Astrocyte (in vitro differentiated cells and primary cell): ENCODE measurements at regions not wholly inside any gene's neighbourhood (a gene's known extent, or its start where the extent isn't known, plus 50 kb on each side); places are given as distances from the start of the nearest gene placed in this dataset. TPM values are rescaled to one million over a fixed set of nuclear protein-coding genes. Genes with fewer than 3 reads are reported as not detected.

ENCODE experiments used
- DNase-seq: peaks from one replicate; pipeline ENCODE4 v3.0.0-alpha.2; 2010; ENCODE audit warnings: low read depth
- FAIRE-seq: peaks from 2 replicates; lab custom pipeline; 2011; peaks lifted over from hg19 to GRCh38; lab: Jason Lieb, UNC
- H2AFZ ChIP-seq: 2 replicates; pipeline ENCODE4 v1.6.0; 2012; ENCODE audit warnings: low read depth, low read length, inconsistent platforms
- H3K27ac ChIP-seq: 2 replicates; pipeline ENCODE4 v1.5.1; 2011; ENCODE audit warnings: low read depth, low read length, inconsistent platforms
- H3K27me3 ChIP-seq: 2 replicates; pipeline ENCODE4 v1.6.0; 2011; ENCODE audit warnings: low read length, inconsistent platforms; ENCODE audit not compliant: insufficient read depth
- H3K36me3 ChIP-seq: 2 replicates; pipeline ENCODE4 v1.5.1; 2011; ENCODE audit warnings: low read length, inconsistent platforms; ENCODE audit not compliant: insufficient read depth
- H3K4me1 ChIP-seq: 2 replicates; pipeline ENCODE4 v1.5.1; 2011; ENCODE audit warnings: low read length, inconsistent platforms; ENCODE audit not compliant: insufficient read depth
- H3K4me2 ChIP-seq: 2 replicates; pipeline ENCODE4 v1.6.0; 2012; ENCODE audit warnings: low read length, inconsistent platforms
- H3K4me3 ChIP-seq: 2 replicates; pipeline ENCODE4 v1.5.1; 2011; ENCODE audit warnings: low read depth, mild to moderate bottlenecking, low read length, inconsistent platforms; ENCODE audit not compliant: insufficient read depth
- H3K79me2 ChIP-seq: 2 replicates; pipeline ENCODE4 v1.6.0; 2012; ENCODE audit warnings: mild to moderate bottlenecking, low read length, inconsistent platforms; ENCODE audit not compliant: insufficient read depth
- H3K9ac ChIP-seq: 2 replicates; pipeline ENCODE4 v1.6.0; 2012; ENCODE audit warnings: mild to moderate bottlenecking, low read length, inconsistent platforms
- H3K9me3 ChIP-seq: 2 replicates; pipeline ENCODE4 v1.5.1; 2012; ENCODE audit warnings: low read depth, mild to moderate bottlenecking, low read length, inconsistent platforms; ENCODE audit not compliant: insufficient read depth
- H4K20me1 ChIP-seq: 2 replicates; pipeline ENCODE4 v1.6.0; 2012; ENCODE audit warnings: low read length, inconsistent platforms; ENCODE audit not compliant: insufficient read depth
- H3K27ac Mint-ChIP-seq: one replicate; pipeline ENCODE4 v1.8.0; 2021; ENCODE audit warnings: mild to moderate bottlenecking, mixed read lengths; ENCODE audit not compliant: unreplicated experiment
- H3K27me3 Mint-ChIP-seq: one replicate; pipeline ENCODE4 v1.8.0; 2021; ENCODE audit warnings: low read depth, mixed read lengths; ENCODE audit not compliant: unreplicated experiment
- H3K36me3 Mint-ChIP-seq: one replicate; pipeline ENCODE4 v1.8.0; 2021; ENCODE audit warnings: low read depth, mixed read lengths; ENCODE audit not compliant: unreplicated experiment
- H3K4me1 Mint-ChIP-seq: one replicate; pipeline ENCODE4 v1.8.0; 2021; ENCODE audit warnings: low read depth, mixed read lengths; ENCODE audit not compliant: unreplicated experiment
- H3K4me3 Mint-ChIP-seq: one replicate; pipeline ENCODE4 v1.8.0; 2021; ENCODE audit warnings: mild to moderate bottlenecking, moderate library complexity, mixed read lengths; ENCODE audit not compliant: unreplicated experiment
- H3K9me3 Mint-ChIP-seq: one replicate; pipeline ENCODE4 v1.8.0; 2021; ENCODE audit warnings: mild to moderate bottlenecking, mixed read lengths; ENCODE audit not compliant: unreplicated experiment
- EZH2 ChIP-seq: IDR thresholded peaks from 2 replicates; pipeline ENCODE4 v1.6.1; 2012; ENCODE audit warnings: mild to moderate bottlenecking, low read length, inconsistent platforms; ENCODE audit not compliant: insufficient read depth
- microRNA-seq: library from miRNA; unstranded; fragments of <30 nt; microRNA quantifications from one replicate; pipeline ENCODE4 v1.2.0, GENCODE V29; 2020
- TF ChIP-seq, protein P1 (sequence below): IDR thresholded peaks from 2 replicates; pipeline ENCODE4 v1.5.1; 2011; ENCODE audit warnings: low read depth, mild to moderate bottlenecking, inconsistent platforms, low read length, moderate library complexity; ENCODE audit not compliant: insufficient read depth

GRCh38 chr6:98998103-98998502, 50.4 kb upstream of the FBXL4 start:
- TF ChIP-seq, protein P1, sequence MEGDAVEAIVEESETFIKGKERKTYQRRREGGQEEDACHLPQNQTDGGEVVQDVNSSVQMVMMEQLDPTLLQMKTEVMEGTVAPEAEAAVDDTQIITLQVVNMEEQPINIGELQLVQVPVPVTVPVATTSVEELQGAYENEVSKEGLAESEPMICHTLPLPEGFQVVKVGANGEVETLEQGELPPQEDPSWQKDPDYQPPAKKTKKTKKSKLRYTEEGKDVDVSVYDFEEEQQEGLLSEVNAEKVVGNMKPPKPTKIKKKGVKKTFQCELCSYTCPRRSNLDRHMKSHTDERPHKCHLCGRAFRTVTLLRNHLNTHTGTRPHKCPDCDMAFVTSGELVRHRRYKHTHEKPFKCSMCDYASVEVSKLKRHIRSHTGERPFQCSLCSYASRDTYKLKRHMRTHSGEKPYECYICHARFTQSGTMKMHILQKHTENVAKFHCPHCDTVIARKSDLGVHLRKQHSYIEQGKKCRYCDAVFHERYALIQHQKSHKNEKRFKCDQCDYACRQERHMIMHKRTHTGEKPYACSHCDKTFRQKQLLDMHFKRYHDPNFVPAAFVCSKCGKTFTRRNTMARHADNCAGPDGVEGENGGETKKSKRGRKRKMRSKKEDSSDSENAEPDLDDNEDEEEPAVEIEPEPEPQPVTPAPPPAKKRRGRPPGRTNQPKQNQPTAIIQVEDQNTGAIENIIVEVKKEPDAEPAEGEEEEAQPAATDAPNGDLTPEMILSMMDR, result no peak
- no peak for TF ChIP-seq EZH2
- no peaks in the 10 kb centered on the region for H3K36me3 ChIP-seq
- no peaks in the 10 kb centered on the region for H3K36me3 Mint-ChIP-seq
- no peaks in the 10 kb centered on the region for H4K20me1 ChIP-seq
- no peak overlapping the region for H3K27ac ChIP-seq
- peaks cover 3% of the 10 kb centered on the region for H3K27me3 ChIP-seq
- no peak overlapping the region for H3K9ac ChIP-seq
- peaks cover 2% of the 10 kb centered on the region for H3K9me3 Mint-ChIP-seq
- no peaks in the 10 kb centered on the region for H3K4me1 ChIP-seq
- no peaks in the 10 kb centered on the region for H3K9me3 ChIP-seq
- FAIRE-seq, result no peak
- no peak overlapping the region for H3K4me3 Mint-ChIP-seq
- H3K4me3 ChIP-seq, result no peak overlapping the region
- no peak for DNase-seq
- no peak overlapping the region for H2AFZ ChIP-seq
- H3K27me3 Mint-ChIP-seq, result peaks cover 2% of the 10 kb centered on the region
- no peaks in the 10 kb centered on the region for H3K79me2 ChIP-seq
- no peak overlapping the region for H3K27ac Mint-ChIP-seq
- peaks cover 3% of the 10 kb centered on the region for H3K4me1 Mint-ChIP-seq
- H3K4me2 ChIP-seq, result no peak overlapping the region

Small RNA genes in the stretch of these regions (microRNA-seq; reads per million reads assigned to microRNA genes)
- not detected for gene MIR548AI
